ENCODE measurements at regions not wholly inside any gene's neighbourhood (a gene's known extent, or its start where the extent isn't known, plus 50 kb on each side); places are given as distances from the start of the nearest gene placed in this dataset.

- H3K27ac ChIP-seq (ENCODE audit: low read depth, low read length): no peak overlapping the region
- no peak overlapping the region for H2BK20ac ChIP-seq (ENCODE audit: low read length)
- no peak overlapping the region for H2BK12ac ChIP-seq (ENCODE audit: low read depth, low read length)
- no peak overlapping the region for H3K56ac ChIP-seq (replicated peaks; ENCODE audit: insufficient read length, low read depth, low read length)
- H3K4me1 ChIP-seq (replicated peaks in 1 of 4; ENCODE audit: control insufficient read depth in 3 of 4, insufficient read depth in 4 of 4, low read length in 3 of 4): peaks cover 0 to 10% (median 9%) of the 10 kb centered on the region in 4 experiments; a peak in 5 of 7 replicates
- TF ChIP-seq TBP (IDR thresholded peaks at IDR 0.05; ENCODE audit: low read depth, low read length): no peak
- TF ChIP-seq TEAD4 (IDR thresholded peaks at IDR 0.05; ENCODE audit: low read depth, low read length): no peak
- no peak for TF ChIP-seq KDM4A (IDR thresholded peaks at IDR 0.05; ENCODE audit: low read depth, low read length, severe bottlenecking)
- no peak for TF ChIP-seq POLR2A (IDR thresholded peaks at IDR 0.05; ENCODE audit: control extremely low read depth in 1 of 2, low read depth in 2 of 2, low read length in 2 of 2)
- no peak for TF ChIP-seq MAX (IDR thresholded peaks at IDR 0.05)
- TF ChIP-seq TCF12 (IDR thresholded peaks at IDR 0.05; ENCODE audit: low read depth, low read length): no peak
- no peak for TF ChIP-seq POLR2AphosphoS5 (IDR thresholded peaks at IDR 0.05; ENCODE audit: low read depth, low read length)
- no peak for TF ChIP-seq TAF7 (optimal IDR thresholded peaks at IDR 0.05; ENCODE audit: borderline replicate concordance, low read depth, low read length)
- TF ChIP-seq ATF2 (IDR thresholded peaks at IDR 0.05; ENCODE audit: low read length): no peak
- no peak for TF ChIP-seq JUND (IDR thresholded peaks at IDR 0.05; ENCODE audit: low read length)
- no peak for TF ChIP-seq NRF1 (IDR thresholded peaks at IDR 0.05; ENCODE audit: low read depth, low read length)
- no peak for TF ChIP-seq SP2 (IDR thresholded peaks at IDR 0.05; ENCODE audit: low read length)
- TF ChIP-seq KDM1A (IDR thresholded peaks at IDR 0.05; ENCODE audit: borderline replicate concordance, low read length): no peak
- H3K79me1 ChIP-seq (ENCODE audit: low read depth, low read length): no peaks in the 10 kb centered on the region
- no peak overlapping the region for H4K8ac ChIP-seq (ENCODE audit: extremely low read depth, insufficient read depth, low read length)
- no peak overlapping the region for H3K4ac ChIP-seq (replicated peaks; ENCODE audit: insufficient read length, low read depth, low read length)
- no peak for FAIRE-seq
- WGBS, 2 experiments (ENCODE audit: extremely low coverage in 1 of 2, insufficient coverage in 1 of 2, insufficient read length in 1 of 2, insufficient replicate concordance in 2 of 2, low coverage in 1 of 2, low lambda C conversion rate in 2 of 2, missing lambda C conversion rate in 1 of 2): 93% methylated on average over 5 of the region's 5 CpGs; no CpG with 5 or more reads in 1 of the 2 experiments
- ChIA-PET POLR2A (ENCODE audit: partially characterized antibody) (no interaction called here), CTCF (ENCODE audit: partially characterized antibody) (interaction anchor here (0.7 to 1.3 kb wide), 2 partner anchors 13 to 47 kb away, joined by 3 read pairs; no protein-coding TSS in a partner anchor)
- no peak overlapping the region for H2BK15ac ChIP-seq (ENCODE audit: low read length)
- no peak overlapping the region for H3K23ac ChIP-seq (ENCODE audit: insufficient read length)
- no peak overlapping the region for H2AFZ ChIP-seq (ENCODE audit: low read length)
- H3K23me2 ChIP-seq (ENCODE audit: low read depth, low read length): no peaks in the 10 kb centered on the region
- no peak overlapping the region for H3K4me2 ChIP-seq (ENCODE audit: insufficient read depth in 1 of 2, low read depth in 2 of 2, low read length in 2 of 2)
- no peak overlapping the region for H4K5ac ChIP-seq (ENCODE audit: insufficient read length, low read depth, low read length)
- H3K9ac ChIP-seq (replicated peaks in 1 of 4; ENCODE audit: extremely low read depth in 1 of 4, low read depth in 3 of 4, low read length in 3 of 4): no peak overlapping the region
- no peaks in the 10 kb centered on the region for H3K9me3 ChIP-seq (ENCODE audit: insufficient read depth in 2 of 2, low read depth in 1 of 2, low read length in 1 of 2)
- no peak overlapping the region for H3K4me3 ChIP-seq (ENCODE audit: extremely low read depth in 1 of 4, insufficient read depth in 2 of 4, low read depth in 3 of 4, low read length in 4 of 4)
- H3K14ac ChIP-seq (ENCODE audit: insufficient read length): no peak overlapping the region
- H2BK5ac ChIP-seq (ENCODE audit: low read depth, low read length): no peak overlapping the region
- H2BK120ac ChIP-seq (replicated peaks; ENCODE audit: low read depth, low read length): no peak overlapping the region
- no peaks in the 10 kb centered on the region for H4K20me1 ChIP-seq (replicated peaks in 1 of 2; ENCODE audit: control insufficient read depth in 1 of 2, insufficient read depth in 2 of 2, low read length in 2 of 2)
- no peak overlapping the region for H4K91ac ChIP-seq (replicated peaks; ENCODE audit: insufficient read length, low read length)
- no peaks in the 10 kb centered on the region for H3K36me3 ChIP-seq (ENCODE audit: control insufficient read depth in 2 of 4, insufficient read depth in 4 of 4, low read length in 3 of 4)
- DNase-seq (ENCODE audit: low read depth in 1 of 2, low spot score in 2 of 2): no peak
- no peaks in the 10 kb centered on the region for H3K27me3 ChIP-seq (replicated peaks in 1 of 4; ENCODE audit: control insufficient read depth in 3 of 4, extremely low read depth in 1 of 4, insufficient read depth in 3 of 4, low read length in 3 of 4)
- H3K18ac ChIP-seq (ENCODE audit: extremely low read depth, low read length): no peak overlapping the region
- H3K79me2 ChIP-seq (ENCODE audit: control insufficient read depth in 1 of 2, insufficient read depth in 2 of 2, low read length in 2 of 2): no peaks in the 10 kb centered on the region
- no peak overlapping the region for H2AK5ac ChIP-seq (ENCODE audit: low read depth, low read length)
Measured at GRCh38 chr16:47781673-47782072, 320.5 kb downstream of the PHKB start.
